GM18873 (cell line): ENCODE measurements at regions not wholly inside any gene's neighbourhood (a gene's known extent, or its start where the extent isn't known, plus 50 kb on each side); places are given as distances from the start of the nearest gene placed in this dataset.

Source experiments
- ATAC-seq: cut with Tn5 transposase; IDR thresholded peaks from one replicate; pipeline ENCODE4 v1.9.1; 2021; ENCODE audit warnings: mild to moderate bottlenecking, moderate library complexity, moderate number of reproducible peaks; ENCODE audit not compliant: unreplicated experiment, low FRiP score

DNA sequence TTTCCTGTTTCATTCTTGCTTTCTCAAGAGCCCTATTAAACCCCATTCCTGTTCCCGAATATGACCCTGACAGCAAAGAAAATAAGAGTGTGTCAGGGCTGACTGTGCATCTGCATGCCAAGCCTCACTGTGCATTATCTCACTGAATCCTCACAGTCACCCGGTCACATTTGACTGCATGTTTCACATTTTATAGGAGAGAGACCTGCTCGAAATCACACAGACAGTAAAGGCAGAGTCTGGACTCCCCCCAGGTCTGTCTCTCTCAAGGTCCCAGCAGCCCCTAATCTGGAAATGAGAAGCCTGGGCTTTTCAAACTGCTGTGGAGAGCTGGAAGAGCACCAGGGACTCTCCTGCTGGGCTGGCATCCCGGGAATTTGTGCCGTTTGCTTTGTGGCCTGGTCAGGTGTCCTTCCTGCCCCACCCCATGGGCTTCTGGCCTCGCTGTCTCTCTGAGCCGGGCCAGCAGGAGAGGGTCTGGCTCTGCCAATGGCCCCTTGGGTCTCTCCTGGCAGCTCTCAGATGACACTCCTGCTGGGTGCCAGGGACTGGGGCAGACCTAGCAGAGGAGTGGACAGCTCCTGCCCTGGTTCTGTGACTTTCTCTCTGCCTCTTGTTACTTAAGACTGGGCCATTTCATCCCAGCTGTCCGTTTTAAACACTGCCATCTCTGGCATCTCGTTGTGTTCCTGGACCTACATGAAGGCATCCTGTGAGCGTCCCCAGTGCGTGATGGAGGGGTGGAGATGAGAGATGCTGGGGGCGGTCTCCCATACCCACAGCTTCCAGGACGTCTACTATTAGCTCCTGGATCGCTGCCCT lies 173.6 kb downstream of the ARHGAP12 start:
- ATAC-seq: no peak

DNA sequence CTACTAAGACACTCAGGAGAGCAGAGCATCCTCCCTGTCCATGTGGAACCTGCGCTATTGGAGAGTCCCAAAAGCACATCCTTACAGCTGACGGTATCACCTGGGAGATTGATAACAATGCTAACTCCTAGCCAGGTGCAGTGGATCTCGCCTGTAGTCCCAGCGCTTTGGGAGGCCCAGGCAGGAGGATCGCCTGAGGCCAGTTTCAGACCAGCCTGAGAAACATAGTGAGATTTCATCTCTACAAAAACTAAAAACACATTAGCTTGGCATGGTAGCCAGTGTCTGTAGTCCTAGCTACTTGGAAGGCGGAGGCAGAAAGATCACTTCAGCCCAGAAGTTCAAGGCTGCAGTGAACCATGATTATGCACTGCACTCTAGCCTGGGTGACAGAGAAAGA lies 174.9 kb downstream of the ARHGAP12 start:
- ATAC-seq: no peak

DNA sequence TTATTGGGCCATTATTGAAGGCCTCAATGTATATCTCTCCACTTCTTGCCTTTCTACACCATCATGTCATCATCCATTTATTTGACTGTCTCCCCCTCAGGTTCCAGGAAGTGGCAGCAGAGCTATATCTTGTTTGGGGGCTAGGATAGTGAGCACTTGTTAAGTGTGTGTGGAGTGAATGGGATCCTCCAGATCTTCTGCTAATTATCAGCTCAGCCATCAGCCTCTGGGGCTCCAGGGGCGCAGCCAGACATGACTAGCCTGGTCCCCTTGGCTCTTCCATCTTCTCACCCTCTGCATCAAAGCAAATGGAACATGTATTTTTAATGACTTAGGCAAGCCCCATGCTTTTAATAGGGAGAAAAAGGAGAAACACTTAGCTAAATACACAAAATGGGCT lies 176.5 kb downstream of the ARHGAP12 start:
- no peak for ATAC-seq

DNA sequence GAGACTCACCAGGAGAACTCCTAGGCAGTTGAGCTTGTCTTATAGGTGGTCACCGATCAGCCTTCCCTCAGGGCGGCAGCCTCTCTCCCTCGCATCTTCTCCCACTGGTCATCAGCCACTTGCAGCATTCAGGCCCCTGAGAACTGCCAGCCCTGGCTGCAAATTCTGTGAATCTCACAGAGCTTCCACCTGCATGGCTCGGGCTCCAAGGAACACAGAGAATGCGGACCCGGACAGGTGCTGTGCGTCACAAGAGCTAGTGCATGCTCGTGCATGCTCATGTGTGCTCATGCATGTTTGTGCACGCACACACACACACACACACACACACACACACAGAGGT lies 176.9 kb downstream of the ARHGAP12 start:
- no peak for ATAC-seq

DNA sequence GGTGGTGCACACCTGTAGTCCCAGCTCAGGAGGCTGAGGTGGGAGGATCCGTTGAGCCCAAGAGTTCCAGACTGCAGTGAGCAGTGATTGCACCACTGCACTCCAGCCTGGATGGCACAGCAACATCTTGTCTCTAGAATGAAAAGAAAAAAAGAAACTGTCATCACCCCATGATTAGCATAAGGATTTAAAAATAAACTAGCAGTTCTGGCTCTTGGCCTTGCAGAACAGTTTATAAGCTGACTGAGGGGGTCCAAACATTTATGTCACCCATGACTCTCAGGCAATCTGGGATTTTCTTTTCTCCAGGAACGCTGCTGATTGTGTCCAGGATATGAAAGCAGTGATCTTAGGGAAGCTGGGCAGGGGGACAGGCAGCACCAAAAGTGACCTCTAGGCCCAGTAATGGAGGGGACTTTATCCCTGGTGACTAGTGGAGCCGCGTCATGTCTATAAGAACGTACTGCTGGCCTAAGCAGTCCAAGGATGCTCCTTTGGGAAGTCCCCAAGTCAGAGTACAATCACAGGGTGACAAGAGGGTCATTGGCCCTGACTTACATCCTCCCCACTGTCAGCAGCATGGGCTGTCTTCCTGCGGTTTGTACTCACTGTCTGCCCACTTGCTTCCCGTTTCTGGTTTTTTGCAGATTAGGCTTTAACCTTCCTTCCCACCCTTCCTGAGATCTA lies 177.4 kb downstream of the ARHGAP12 start:
- ATAC-seq: no peak

DNA sequence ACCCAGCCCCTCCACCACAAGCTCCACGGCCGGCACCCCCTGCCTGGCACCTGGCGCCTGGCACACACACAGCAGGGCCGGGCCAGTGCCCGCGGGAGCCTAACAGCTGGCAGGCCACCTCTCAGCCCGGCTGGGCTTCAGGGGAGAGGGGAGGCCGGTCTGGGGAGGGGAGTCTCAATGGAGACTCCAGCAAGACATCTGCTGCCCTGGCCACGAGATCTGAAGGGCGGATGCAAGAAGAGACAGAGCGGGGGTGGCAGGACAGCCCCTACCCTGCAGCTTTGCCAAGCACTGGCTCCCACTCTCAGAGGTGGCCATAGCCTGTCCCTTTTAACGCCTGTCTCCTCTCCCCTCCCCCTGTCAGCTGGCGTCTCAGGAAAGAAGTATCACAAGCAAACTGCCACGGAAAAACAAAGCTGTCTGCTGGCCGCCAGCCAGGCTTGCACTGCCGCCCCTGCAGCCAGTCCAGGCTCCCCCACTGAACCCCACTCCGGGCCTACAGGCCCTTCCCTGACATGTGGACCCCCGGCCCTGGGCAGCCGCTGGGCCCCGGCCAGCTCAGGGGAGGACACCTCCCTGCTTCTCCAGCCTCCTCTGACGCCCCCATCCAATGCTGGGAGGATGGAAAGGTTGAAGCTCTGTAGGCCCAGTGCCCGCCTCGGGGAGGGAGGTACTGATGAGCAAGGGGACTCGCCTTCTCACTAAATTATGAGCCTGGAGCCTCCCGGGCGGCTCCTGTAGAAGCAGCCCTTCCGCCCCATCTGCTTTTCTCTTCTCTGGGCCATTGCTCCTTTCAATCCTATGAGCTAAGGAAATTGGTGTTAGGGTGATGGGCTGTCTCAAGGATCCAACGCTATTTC lies 178.4 kb downstream of the ARHGAP12 start:
- no peak for ATAC-seq

DNA sequence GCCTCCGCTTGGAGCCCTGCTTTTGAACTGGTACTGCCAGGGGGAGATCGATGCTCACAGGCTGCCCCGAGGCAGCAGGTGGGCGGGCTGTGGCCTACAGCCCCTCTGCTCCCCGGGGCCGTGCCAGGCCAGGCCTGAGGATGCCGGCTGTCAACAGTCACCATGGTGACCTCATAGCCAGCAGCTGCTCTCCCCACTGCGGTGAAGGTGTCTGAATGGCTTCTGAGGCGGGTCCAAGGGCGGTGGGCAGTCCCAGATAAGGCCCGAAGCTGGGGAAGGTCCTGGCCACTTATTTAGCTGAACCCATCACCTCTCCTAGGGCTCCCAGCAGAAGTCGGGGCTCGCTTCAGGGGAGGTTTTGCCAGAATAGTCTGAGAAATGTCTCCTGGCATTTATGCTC lies 179.3 kb downstream of the ARHGAP12 start:
- no peak for ATAC-seq

DNA sequence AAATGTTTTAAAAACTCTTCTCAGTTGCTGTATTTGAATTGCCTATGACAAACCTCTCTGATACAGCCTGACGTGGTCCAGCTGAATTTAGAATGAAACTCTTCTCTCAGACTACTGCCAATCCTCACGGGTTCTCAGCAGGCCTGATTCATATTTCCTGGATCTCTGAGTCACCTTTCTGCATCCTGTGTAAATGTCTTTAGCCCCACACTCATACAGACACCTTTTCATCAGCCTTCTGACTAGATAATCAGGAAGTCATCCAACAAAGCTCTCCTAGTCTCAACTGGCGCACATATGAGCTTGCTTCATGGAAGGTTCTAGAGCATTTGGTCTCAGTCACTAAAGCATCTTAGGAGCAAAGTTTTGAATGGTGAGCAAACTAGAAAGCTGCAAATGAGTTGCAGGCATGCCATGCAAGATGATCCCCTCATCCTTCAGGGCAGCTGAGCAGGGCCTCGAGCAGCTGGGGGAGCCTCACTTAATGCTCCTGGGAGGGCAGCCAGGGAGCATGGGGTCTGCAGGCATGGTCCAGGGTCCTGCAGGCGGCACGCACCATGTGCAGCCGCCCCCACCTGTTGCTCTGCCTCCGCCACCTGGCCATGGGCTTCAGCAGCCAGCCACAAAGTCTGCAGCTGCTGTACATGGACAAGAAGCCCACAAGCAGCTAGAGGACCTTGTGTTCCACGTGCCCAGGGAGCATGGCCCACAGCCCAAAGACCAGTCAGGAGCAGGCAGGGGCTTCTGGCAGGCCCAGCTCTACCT lies 182.8 kb downstream of the ARHGAP12 start:
- ATAC-seq: no peak

DNA sequence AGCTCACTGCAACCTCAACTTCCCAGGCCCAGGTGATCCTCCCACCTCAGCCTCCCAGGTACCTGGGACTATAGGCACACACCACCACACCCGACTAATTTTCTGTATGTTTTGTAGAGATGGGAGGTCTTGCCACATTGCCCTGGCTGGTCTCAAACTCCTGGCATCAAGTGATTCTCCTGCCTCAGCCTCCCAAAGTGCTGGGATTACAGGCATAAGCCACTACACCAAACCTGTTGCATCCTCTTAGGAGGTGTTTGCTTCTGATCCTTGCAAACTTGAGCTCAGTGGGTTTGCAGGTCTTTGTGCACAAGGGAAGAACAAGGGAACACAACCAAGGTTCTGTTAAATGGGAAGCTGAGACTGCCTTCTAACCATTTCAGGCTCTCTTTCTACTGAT lies 184.6 kb downstream of the ARHGAP12 start:
- no peak for ATAC-seq

DNA sequence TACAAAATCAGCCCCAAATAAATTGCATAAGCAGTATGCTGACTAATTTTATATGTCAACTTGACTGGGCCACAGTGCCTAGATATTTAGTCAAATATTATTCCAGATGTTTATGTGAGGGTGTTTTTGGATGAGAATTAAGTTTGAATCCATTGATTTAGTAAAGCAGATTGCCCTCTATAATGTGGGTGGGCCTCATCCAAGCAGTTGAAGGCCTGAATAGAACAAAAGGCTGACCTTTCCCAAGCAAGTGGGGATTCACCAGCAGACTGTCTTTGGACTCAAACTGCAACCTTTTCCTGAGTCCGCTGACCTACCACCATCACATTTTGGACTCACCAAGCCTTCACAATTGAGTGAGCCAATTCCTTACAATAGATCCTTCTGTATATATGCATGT lies 186.4 kb downstream of the ARHGAP12 start:
- no peak for ATAC-seq

DNA sequence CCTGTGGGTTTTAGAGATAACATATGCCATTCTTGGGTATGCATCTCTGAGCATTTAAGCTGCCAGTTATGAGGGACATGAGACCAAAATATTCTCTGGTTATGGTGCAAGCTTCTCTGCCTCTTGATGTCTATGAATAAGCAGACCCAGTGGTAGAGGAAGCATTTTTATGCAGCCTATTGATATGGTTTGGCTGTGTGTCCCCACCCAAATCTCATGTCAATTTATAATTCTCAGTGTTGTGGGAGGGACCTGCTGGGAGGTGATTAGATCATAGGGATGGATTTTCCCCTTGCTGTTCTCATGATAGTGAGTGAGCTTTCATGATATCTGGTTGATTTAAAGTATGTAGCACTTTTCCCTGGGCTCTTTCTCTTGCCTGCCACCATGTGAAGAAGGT lies 187.2 kb downstream of the ARHGAP12 start:
- ATAC-seq: no peak

DNA sequence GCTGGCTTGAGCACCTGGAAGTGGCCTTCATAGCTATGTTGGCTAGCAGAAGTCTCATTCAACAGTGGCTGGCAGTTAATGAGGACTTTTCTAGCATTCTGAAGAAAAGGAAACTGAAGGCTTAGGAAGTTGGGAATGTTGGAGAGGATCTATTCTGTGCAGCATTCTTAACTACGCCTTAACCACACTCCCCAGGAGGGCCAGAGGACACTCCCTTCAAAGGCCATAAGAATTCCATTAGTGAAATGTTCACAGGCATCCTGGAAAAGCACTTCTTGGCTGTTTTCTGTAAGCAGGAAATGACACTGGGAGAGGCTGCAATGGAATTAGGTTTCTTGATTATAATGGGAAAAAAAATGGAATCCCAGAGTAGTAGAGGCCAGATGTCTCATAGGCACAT lies 188.9 kb downstream of the ARHGAP12 start:
- ATAC-seq: no peak

DNA sequence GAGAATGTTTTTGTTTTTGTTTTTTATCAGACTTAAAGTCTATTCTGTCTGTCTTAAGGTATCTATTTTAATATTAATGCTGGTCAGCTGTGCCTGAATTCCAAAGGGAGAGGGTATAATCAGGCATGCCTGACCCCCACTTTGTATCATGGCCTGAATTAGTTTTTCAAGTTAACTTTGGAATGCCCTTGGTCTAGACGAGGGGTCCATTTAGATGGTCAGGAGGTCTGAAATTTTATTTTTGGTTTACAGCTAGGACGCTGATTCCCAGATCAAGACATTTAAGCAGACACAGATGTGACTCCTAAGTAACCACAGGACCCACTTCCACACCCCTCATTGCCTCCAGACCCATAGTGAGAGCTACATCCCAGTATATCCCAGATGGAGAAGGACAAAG lies 189.5 kb downstream of the ARHGAP12 start:
- ATAC-seq: no peak

DNA sequence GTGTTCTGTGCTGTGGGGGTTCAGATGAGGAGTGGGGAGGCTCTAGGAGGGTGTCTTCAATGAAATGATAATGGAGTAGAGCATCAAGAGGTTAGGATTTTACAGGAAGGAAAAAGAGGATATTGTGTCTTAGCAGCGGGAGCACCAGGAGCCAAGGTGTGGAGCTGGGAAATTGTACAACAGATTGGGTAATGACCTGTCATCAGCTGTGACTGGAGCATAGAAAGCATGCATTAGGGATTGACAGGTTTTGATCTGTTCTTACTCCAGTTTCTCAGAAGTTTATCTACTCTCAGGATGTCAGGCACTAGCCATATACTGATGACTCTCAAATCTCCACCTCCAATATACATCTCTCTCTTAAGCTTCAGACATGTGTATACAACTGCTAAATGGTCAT lies 196.9 kb downstream of the ARHGAP12 start:
- ATAC-seq: no peak

DNA sequence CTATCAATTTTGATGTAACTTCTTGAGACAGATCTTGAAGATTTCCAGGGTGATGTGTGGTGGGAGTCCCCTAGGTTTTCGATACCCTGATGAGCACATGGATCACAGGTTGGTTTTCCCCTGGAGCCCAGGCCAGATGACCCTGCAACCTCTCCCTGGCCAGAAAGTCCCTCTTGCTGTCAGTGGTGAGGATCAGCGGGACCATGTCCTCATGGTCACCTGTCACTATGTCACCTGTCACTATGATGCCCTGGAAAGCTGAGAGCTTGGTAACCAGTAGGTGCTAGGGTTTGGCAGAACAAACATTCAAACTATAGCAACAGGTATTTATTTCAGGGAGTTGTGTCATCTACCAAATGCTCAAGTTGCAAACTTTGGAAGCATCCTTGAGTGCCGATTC lies 197.9 kb downstream of the ARHGAP12 start:
- ATAC-seq: no peak

DNA sequence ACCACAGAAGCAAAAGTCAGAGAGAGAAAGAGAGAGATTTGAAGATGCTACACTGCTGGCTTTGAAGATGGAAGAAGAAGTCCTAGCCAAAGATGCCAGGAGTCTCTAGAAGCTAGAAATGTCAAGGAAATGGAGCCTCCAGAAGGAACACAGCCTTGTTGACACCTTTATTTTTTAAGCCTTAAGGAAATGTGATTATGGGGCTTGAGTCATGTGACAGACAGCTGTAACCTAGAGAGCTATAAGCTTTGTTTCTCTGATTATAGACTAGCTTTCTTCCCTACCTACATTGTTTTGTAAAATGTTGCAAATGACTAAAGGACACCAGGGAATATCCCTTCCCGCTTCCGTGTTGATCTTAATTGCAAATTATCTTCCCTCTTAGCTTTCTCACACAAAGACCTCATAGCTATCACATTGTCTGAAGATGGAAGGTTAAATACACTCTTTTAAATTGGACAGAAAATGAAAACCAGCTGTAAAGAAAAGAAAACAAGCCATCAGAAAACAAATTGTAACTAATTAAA lies 199.9 kb downstream of the ARHGAP12 start:
- no peak for ATAC-seq

DNA sequence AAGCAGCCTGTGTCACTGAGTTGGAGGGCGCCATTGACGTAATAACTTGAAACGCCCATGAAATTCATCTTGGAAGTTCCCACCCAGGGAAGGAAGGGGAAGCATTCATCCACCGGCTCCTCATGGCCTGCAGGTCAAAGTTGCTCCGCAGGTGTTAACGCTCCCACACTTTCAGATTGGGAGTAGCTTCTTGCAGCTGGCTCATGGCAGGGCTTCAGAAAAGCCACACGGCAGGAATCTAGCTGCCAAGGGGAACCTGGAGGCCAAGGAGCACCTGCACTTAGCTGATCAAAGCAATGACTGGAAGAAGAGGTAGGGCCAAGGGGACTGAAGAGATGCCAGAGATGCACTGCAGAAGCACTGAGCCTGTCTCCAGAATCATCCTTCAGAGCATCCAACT lies 203.2 kb downstream of the ARHGAP12 start:
- ATAC-seq: no peak

DNA sequence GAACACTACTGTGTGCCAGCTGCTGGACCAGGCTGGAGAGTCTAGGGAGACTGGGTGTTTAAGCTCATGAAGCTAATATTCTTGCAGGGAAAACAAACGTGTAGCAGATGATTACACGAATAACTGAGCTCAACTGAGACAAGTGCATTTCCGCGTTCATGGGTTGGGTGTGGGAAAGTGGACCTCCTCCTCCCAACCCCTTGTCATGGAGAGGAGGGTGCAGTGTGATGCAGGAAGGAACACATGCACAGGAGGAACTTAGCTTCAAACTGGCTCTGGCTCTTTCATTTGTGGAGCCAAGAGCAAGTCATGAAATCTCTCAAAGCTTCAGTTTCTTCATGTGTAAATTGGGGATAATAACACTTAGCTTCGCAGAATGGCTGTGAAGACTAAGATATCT lies 204.3 kb downstream of the ARHGAP12 start:
- ATAC-seq: no peak

DNA sequence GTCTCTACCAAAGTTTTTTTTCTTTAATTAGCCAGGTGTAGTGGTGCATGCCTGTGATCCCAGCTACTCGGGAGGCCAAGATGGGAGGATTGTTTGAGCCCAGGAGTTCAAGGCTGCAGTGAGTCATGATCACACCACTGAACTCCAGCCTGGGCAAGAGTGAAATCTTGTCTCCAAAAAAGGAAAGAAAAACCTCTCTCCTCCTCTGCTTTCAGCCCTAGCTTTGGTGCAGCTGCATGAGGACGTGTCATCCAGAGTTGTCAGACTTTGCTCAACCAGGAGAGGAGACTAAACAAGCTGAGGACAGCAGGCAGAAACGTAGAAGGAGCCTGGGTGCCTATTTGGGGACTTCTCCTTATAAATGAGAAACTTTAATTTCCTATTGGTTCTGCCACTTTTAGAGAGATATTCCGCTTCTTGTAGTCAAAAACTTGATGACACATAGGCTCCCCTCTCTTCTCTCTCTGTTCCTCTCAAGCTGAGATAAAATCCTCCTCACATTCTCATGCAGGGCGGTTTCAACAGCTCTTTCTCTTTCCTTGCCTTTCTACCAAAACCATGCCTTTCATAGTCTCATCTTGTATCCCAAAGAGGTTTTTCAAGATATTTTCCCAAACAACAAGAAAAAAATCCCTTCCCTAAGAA lies 205.4 kb downstream of the ARHGAP12 start:
- no peak for ATAC-seq

DNA sequence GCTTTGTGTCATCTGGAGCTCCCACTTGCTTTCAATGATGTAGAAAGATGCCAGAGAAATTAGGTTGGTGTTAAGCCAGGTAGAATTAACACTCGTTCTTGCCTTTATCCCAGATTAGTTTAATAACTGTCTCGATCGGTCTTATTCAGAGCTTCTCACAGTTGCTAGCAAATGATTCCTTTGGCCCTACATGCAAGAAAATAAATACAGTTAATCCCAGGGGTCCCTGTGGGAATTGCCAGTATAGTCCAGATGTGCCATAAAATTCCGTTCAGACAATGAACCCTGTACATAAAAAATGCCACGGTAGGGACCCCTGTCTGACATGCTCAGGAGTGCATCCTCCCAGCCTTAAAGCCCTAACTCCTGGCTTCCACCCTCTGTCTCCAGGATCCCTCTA lies 207.5 kb downstream of the ARHGAP12 start:
- ATAC-seq: no peak
